ENCODE measurements at regions not wholly inside any gene's neighbourhood (a gene's known extent, or its start where the extent isn't known, plus 50 kb on each side); places are given as distances from the start of the nearest gene placed in this dataset.

GRCh38 chr20:58024241-58024721 lies 204.2 kb downstream of the ANKRD60 start:
- no peak for TF ChIP-seq CTCF (IDR thresholded peaks at IDR 0.05; ENCODE audit: low read length)
- TF ChIP-seq EZH2 (IDR thresholded peaks at IDR 0.05; ENCODE audit: borderline replicate concordance, low read length), result no peak

Data from OCI-LY1 (cell line).